Loucy (cell line): ENCODE measurements at regions not wholly inside any gene's neighbourhood (a gene's known extent, or its start where the extent isn't known, plus 50 kb on each side); places are given as distances from the start of the nearest gene placed in this dataset.

Experiments
- H2AFZ ChIP-seq: fragments of 200-600 bp; sonication (generic); 2 replicates; pipeline ENCODE4 v1.6.0; 2016; ENCODE audit warnings: antibody characterized with exemption, mild to moderate bottlenecking, low read length, moderate library complexity
- H3F3A ChIP-seq: fragments of 200-600 bp; 2 replicates; pipeline ENCODE4 v1.6.0; 2016; ENCODE audit warnings: antibody characterized with exemption, low read depth, mild to moderate bottlenecking
- H3K27me3 ChIP-seq: fragments of 200-600 bp; sonication (generic); 2 replicates; pipeline ENCODE4 v1.6.1; 2014; ENCODE audit warnings: low read length, mild to moderate bottlenecking; ENCODE audit not compliant: insufficient read depth, poor library complexity, severe bottlenecking
- H3K36me3 ChIP-seq: fragments of 200-600 bp; sonication (generic); 2 replicates; pipeline ENCODE4 v1.6.1; 2016; ENCODE audit warnings: low read length; ENCODE audit not compliant: insufficient read depth
- H3K4me1 ChIP-seq: fragments of 200-600 bp; sonication (generic); 2 replicates; pipeline ENCODE4 v1.5.1; 2014; ENCODE audit warnings: low read length, mild to moderate bottlenecking; ENCODE audit not compliant: insufficient read depth, poor library complexity, severe bottlenecking
- H3K4me2 ChIP-seq: fragments of 200-600 bp; sonication (generic); 2 replicates; pipeline ENCODE4 v1.6.0; 2014; ENCODE audit warnings: antibody characterized with exemption, low read length, low read depth, mild to moderate bottlenecking; ENCODE audit not compliant: poor library complexity, severe bottlenecking
- H3K4me3 ChIP-seq: fragments of 200-600 bp; sonication (generic); 2 replicates; pipeline ENCODE4 v1.5.1; 2014; ENCODE audit warnings: low read length, mild to moderate bottlenecking, mixed read lengths; ENCODE audit not compliant: poor library complexity, severe bottlenecking
- H3K79me2 ChIP-seq: fragments of 200-600 bp; sonication (generic); 2 replicates; pipeline ENCODE4 v1.6.1; 2014; ENCODE audit warnings: low read length; ENCODE audit not compliant: insufficient read depth
- H3K9ac ChIP-seq: fragments of 200-600 bp; sonication (generic); 2 replicates; pipeline ENCODE4 v1.6.0; 2014; ENCODE audit warnings: mild to moderate bottlenecking, low read depth, low read length, moderate library complexity; ENCODE audit not compliant: poor library complexity, severe bottlenecking
- H3K9me2 ChIP-seq: fragments of 200-600 bp; sonication (generic); replicated peaks from 2 replicates; pipeline ENCODE4 v1.6.1; 2016; ENCODE audit warnings: low read depth, low read length, mixed read lengths
- H3K9me3 ChIP-seq: fragments of 200-600 bp; sonication (generic); 2 replicates; pipeline ENCODE4 v1.6.1; 2014; ENCODE audit warnings: mild to moderate bottlenecking, antibody characterized with exemption, low read length, low read depth; ENCODE audit not compliant: insufficient read depth
- H4K20me1 ChIP-seq: fragments of 200-600 bp; sonication (generic); 2 replicates; pipeline ENCODE4 v1.6.0; 2014; ENCODE audit warnings: antibody characterized with exemption, low read length, mild to moderate bottlenecking; ENCODE audit not compliant: insufficient read depth, poor library complexity, severe bottlenecking
- CTCF ChIP-seq: fragments of 200-600 bp; sonication (generic); conservative IDR thresholded peaks from 2 replicates; pipeline ENCODE4 v1.5.1; 2014; ENCODE audit warnings: mild to moderate bottlenecking, antibody characterized with exemption, low read length
- EZH2phosphoT487 ChIP-seq: fragments of 200-600 bp; IDR thresholded peaks from 2 replicates; pipeline ENCODE4 v1.6.1; 2018; ENCODE audit warnings: antibody characterized with exemption, mild to moderate bottlenecking, moderate library complexity, borderline replicate concordance

GRCh38 chr9:12933957-12934356 lies 159.1 kb downstream of the LURAP1L start:
- Histone ChIP-seq H4K20me1 (no peaks in the 10 kb centered on the region), H3K4me2 (no peak overlapping the region), H3K9me2 (no peaks in the 10 kb centered on the region), H3K36me3 (no peaks in the 10 kb centered on the region), H3K79me2 (no peaks in the 10 kb centered on the region), H2AFZ (no peak overlapping the region), H3K4me1 (no peaks in the 10 kb centered on the region), H3K9ac (no peak overlapping the region), H3K27me3 (no peaks in the 10 kb centered on the region), H3K9me3 (no peaks in the 10 kb centered on the region), H3K4me3 (no peak overlapping the region), H3F3A (no peaks in the 10 kb centered on the region)
- TF ChIP-seq CTCF, result no peak
- TF ChIP-seq EZH2phosphoT487, result no peak

GRCh38 chr9:12934545-12935272 lies 159.9 kb downstream of the LURAP1L start:
- TF ChIP-seq EZH2phosphoT487 (no peak), CTCF (no peak)
- Histone ChIP-seq H3K4me2 (no peak overlapping the region), H3K27me3 (no peaks in the 10 kb centered on the region), H3K9ac (no peak overlapping the region), H4K20me1 (no peaks in the 10 kb centered on the region), H2AFZ (no peak overlapping the region), H3K79me2 (no peaks in the 10 kb centered on the region), H3K9me2 (no peaks in the 10 kb centered on the region), H3F3A (no peaks in the 10 kb centered on the region), H3K9me3 (no peaks in the 10 kb centered on the region), H3K4me3 (no peak overlapping the region), H3K4me1 (no peaks in the 10 kb centered on the region), H3K36me3 (no peaks in the 10 kb centered on the region)

GRCh38 chr9:12935714-12936113 lies 160.9 kb downstream of the LURAP1L start:
- no peaks in the 10 kb centered on the region for H3K4me1 ChIP-seq
- no peaks in the 10 kb centered on the region for H3K36me3 ChIP-seq
- H3K4me2 ChIP-seq, result no peak overlapping the region
- H3K9me2 ChIP-seq, result no peaks in the 10 kb centered on the region
- H3K9me3 ChIP-seq, result no peaks in the 10 kb centered on the region
- H3K4me3 ChIP-seq, result no peak overlapping the region
- H3F3A ChIP-seq, result no peaks in the 10 kb centered on the region
- H3K79me2 ChIP-seq, result no peaks in the 10 kb centered on the region
- TF ChIP-seq CTCF (no peak), EZH2phosphoT487 (no peak)
- no peak overlapping the region for H3K9ac ChIP-seq
- no peaks in the 10 kb centered on the region for H3K27me3 ChIP-seq
- no peaks in the 10 kb centered on the region for H4K20me1 ChIP-seq
- no peak overlapping the region for H2AFZ ChIP-seq
